Bronchial epithelial cell (primary cell): ENCODE measurements at regions not wholly inside any gene's neighbourhood (a gene's known extent, or its start where the extent isn't known, plus 50 kb on each side); places are given as distances from the start of the nearest gene placed in this dataset.

Experiments
- DNase-seq: peaks from one replicate; pipeline ENCODE4 v3.0.0-alpha.2; 2010; ENCODE audit warnings: low read depth
- FAIRE-seq: peaks from 2 replicates; lab custom pipeline; 2011; peaks lifted over from hg19 to GRCh38; lab: Jason Lieb, UNC
- H3K27me3 ChIP-seq: 2 replicates; pipeline ENCODE4 v1.5.1; 2011; ENCODE audit warnings: low read length; ENCODE audit not compliant: control insufficient read depth, insufficient read depth
- H3K36me3 ChIP-seq: 2 replicates; pipeline ENCODE4 v1.5.1; 2011; ENCODE audit warnings: low read length; ENCODE audit not compliant: control insufficient read depth, insufficient read depth
- H3K4me3 ChIP-seq: 2 replicates; pipeline ENCODE4 v1.5.1; 2011; ENCODE audit warnings: mild to moderate bottlenecking, low read depth, low read length, control low read depth
- CTCF ChIP-seq: IDR thresholded peaks from 2 replicates; pipeline ENCODE4 v1.5.1; 2011; ENCODE audit warnings: mild to moderate bottlenecking, moderate library complexity, low read length, control low read depth, inconsistent platforms; ENCODE audit not compliant: insufficient read depth, severe bottlenecking

GRCh38 chr4:134375775-134376174 lies 174.2 kb upstream of the PABPC4L start:
- no peaks in the 10 kb centered on the region for H3K36me3 ChIP-seq
- no peak for TF ChIP-seq CTCF
- H3K4me3 ChIP-seq: no peak overlapping the region
- FAIRE-seq (no peak), DNase-seq (no peak)
- no peaks in the 10 kb centered on the region for H3K27me3 ChIP-seq

GRCh38 chr4:134365852-134366251 lies 164.3 kb upstream of the PABPC4L start:
- DNase-seq: peak; percentile 4
- no peak for FAIRE-seq

GRCh38 chr4:134364928-134365327 lies 163.3 kb upstream of the PABPC4L start:
- no peak for TF ChIP-seq CTCF
- H3K4me3 ChIP-seq: no peak overlapping the region
- no peaks in the 10 kb centered on the region for H3K36me3 ChIP-seq
- no peaks in the 10 kb centered on the region for H3K27me3 ChIP-seq
- DNase-seq: no peak
- FAIRE-seq: no peak

More at GRCh38 chr4:134365852-134366251, 164.3 kb upstream of the PABPC4L start:
- no peak for TF ChIP-seq CTCF
- no peaks in the 10 kb centered on the region for H3K27me3 ChIP-seq
- H3K36me3 ChIP-seq: no peaks in the 10 kb centered on the region
- H3K4me3 ChIP-seq: no peak overlapping the region

GRCh38 chr4:134345244-134345643 lies 143.7 kb upstream of the PABPC4L start:
- no peaks in the 10 kb centered on the region for H3K36me3 ChIP-seq
- TF ChIP-seq CTCF: no peak
- DNase-seq (no peak), FAIRE-seq (no peak)
- H3K4me3 ChIP-seq: no peak overlapping the region
- H3K27me3 ChIP-seq: no peaks in the 10 kb centered on the region

- no peaks in the 10 kb centered on the region for H3K36me3 ChIP-seq
- FAIRE-seq (no peak), DNase-seq (no peak)
- no peaks in the 10 kb centered on the region for H3K27me3 ChIP-seq
- TF ChIP-seq CTCF: no peak
- H3K4me3 ChIP-seq: no peak overlapping the region
Measured at GRCh38 chr4:134343656-134344055, 142.1 kb upstream of the PABPC4L start.

- TF ChIP-seq CTCF: no peak
- DNase-seq (no peak), FAIRE-seq (no peak)
- H3K4me3 ChIP-seq: no peak overlapping the region
- H3K27me3 ChIP-seq: no peaks in the 10 kb centered on the region
- no peaks in the 10 kb centered on the region for H3K36me3 ChIP-seq
Measured at GRCh38 chr4:134343081-134343480, 141.5 kb upstream of the PABPC4L start.
